Right ventricle myocardium superior (tissue), 1 donor: ENCODE measurements at regions not wholly inside any gene's neighbourhood (a gene's known extent, or its start where the extent isn't known, plus 50 kb on each side); places are given as distances from the start of the nearest gene placed in this dataset.

ENCODE experiments used
- ATAC-seq: fragments of 200-7000 bp; cut with Tn5 transposase; one replicate; pipeline ENCODE4 v1.9.1; 2020; ENCODE audit warnings: mild to moderate bottlenecking; ENCODE audit not compliant: poor library complexity
- DNase-seq: peaks from one replicate; pipeline ENCODE4 v3.0.0-alpha.2; 2020
- intact Hi-C: fragments of 100-400 bp; cut with DNase I; formaldehyde crosslinking; loops from one replicate; pipeline ENCODE4 v1.11.2; 2022
- donor health status: DM: no; HTN: yes; CAD: no; lungs with severe emphysema.

DNA sequence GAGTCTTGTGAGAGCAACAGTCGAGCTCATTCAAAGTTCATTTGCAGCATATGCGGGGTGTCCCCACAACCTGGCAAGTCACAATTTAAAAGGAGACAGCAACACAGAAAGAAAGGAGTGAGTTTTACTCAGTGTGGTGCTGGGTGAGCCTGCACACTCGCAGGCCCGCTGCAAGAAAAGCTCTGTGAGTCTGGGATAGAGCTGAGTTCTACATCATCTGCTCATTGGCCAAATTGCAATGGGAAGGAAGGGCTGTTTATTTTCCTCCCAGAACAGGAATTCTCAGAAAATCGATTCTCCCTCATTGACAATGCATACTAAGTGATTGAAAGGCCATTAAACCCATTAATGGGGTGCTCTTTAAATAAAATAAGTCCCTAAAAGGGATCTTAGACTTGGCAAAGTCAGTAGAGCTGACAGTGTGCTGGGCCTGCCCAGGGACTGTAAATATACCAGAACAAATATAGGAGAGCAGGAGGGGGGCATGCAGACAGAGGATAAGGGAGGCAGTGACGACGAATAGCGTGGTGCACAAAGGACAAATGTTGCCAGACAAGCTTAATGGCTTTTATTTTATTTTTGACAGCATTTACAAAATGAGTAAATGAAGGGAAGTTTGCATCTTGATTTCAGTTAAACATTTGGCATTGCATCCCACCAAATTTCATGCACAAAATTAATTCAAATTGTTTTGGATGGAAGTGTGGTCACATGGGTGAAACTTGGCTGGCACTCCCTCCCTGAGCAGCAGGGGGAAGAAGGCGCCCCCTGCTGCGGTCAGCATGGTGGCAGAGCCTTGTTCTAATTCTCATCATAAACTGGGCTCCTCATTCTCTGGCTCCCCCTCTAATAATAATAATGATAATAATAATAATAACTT is 215.7 kb downstream of the SNX10 start:
- intact Hi-C loops: no loop called here
- no peak for DNase-seq
- no peak for ATAC-seq

DNA sequence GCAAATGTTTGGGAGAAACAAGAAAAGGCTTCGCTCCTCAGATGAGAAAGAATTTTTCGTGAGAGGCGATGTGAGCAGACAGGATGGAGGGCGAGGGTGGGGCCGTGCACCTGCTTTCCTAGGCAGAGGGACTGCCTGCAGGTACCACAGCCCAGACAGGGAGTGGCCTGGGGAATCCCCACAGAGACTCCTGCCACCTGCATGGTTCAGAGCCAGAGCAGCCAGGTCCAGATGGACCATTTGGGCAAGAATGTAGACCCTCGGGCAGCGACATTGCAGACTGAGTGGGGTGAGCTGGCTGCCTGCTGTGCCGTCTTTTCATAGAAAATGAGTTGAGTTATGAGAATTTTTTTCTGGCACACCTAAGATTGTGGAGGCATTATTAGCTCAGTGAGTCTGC is 216.8 kb downstream of the SNX10 start:
- DNase-seq (no peak), ATAC-seq (no peak)
- intact Hi-C loops: no loop called here

DNA sequence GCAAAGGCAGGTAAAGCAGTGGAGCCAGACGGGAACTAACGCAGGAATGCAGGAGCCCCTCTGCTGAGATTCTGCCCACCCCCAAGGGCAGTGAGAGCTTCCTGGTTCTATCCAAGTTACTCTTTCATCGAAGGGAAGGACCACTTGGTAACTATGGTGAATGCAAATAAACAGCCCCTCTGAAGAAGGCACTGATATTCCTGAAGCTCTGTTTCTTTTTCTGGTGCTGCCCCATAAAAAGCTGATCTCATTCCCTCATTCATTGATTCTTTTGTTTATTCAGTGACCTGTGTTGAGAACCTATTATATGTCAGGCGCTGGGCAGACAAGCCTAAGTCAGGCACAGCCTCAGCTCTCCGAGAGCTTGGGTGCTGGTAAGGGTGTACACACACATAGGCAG is 217.3 kb downstream of the SNX10 start:
- DNase-seq (no peak), ATAC-seq (no peak)
- intact Hi-C loops: no loop called here

DNA sequence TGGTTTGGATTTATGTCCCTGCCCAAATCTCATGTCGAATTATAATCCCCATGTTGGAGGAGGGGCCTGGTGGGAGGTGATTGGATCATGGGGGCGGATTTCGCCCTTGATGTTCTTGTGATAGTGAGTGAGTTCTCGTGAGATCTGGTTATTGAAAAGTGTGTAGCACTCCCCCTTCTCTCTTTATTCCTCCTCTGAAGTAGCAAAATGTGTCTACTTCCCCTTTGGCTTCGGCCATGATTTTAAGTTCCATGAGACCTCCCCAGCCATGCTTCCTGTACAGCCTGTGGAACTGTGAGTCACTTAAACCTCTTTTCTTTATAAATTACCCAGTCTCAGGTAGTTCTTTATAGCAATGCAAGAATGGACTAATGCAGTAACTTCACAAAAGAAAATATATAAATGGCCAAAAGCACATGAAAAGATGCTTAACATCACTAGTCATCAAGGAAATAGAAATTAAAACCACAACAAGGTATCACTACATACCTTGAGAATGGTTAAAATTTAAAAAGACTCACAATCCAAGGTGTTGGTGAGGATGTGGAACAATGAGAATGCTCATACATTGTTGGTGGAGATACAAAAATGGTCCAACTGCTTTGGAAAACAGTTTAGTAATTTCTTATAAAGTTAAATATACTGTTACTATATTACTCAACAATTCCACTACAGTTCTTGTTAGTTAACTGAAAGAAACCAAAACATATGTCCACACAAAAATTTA is 218.7 kb downstream of the SNX10 start:
- intact Hi-C loops: no loop called here
- ATAC-seq (no peak), DNase-seq (no peak)

DNA sequence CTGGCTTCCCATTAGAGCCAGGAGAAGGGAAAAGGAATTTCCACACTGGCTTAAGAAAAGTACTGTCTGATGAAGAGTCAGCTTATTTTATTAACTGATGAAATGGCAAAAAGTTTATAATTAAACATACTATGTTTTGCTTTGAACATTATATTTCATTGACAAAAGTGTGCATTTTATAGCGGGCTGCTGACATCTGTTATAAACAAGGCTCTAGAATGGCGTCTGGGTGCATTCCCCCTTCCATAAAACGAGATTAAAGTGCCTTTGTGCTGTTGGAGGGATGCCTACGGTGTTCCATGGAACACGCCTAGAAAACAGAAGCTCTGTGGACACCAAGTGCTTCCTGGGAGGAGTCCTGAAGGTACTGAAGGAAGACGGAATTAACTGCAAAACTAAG is 220.2 kb downstream of the SNX10 start:
- ATAC-seq: no peak
- intact Hi-C loops: no loop called here
- no peak for DNase-seq

DNA sequence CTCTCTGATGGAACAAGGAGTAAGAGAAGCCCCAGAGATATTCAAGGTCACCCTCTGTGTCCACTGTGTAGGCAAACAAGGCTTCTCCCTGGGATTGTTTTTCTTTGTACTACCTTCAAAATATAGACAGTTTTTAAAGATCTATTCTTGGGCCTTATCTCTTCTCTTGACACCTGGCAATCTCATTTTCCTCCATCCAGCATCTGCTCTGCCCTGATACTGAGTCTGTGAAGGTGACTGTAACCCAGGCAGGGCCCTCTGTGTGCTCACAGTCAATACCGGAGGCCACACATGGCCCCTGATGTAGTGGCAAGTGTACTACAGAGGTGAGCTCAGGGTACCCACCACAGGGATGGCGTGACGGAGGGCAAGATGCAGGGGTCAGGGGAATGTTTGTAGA is 221.1 kb downstream of the SNX10 start:
- intact Hi-C loops: no loop called here
- DNase-seq (no peak), ATAC-seq (no peak)

DNA sequence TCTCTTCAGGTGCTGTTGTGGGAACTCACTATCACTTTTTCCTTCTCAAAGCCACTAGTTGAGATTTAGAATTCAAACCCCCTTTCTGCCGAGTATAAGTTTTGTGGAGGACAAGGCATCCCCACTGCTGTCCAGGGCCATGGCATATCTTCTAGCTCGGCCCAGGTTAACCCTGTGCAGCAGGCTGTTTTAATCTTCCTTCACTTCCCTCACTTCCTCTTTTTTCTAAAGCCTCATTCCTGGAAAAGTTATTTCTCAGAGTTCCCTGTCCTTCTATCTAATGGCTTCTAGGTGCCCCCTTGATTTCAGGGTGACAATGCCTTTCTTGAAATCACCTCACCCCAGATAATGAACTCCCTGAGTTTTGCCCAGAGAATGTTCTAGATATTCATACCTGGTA is 222.3 kb downstream of the SNX10 start:
- intact Hi-C loops: no loop called here
- ATAC-seq: no peak
- no peak for DNase-seq

DNA sequence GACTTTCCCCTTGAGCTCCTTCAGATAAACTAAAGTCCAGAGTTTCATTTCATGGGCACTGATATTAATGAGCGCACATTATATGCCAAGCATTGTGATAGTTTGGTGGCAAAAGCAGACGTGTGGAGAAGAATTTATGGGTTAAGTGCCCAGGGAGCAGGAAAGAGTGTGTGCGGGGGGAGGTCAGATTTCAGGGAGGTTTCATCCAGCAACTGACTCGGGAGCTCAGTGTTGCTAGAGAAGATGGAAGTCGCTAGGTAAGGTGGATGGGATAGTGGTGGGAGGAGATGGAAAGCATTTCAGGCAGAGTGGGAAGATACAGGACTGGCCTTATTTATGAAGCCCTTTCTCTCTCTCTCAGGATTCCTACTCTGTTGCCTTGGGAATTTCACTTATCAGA is 223.0 kb downstream of the SNX10 start:
- ATAC-seq (no peak), DNase-seq (no peak)
- intact Hi-C loops: no loop called here

DNA sequence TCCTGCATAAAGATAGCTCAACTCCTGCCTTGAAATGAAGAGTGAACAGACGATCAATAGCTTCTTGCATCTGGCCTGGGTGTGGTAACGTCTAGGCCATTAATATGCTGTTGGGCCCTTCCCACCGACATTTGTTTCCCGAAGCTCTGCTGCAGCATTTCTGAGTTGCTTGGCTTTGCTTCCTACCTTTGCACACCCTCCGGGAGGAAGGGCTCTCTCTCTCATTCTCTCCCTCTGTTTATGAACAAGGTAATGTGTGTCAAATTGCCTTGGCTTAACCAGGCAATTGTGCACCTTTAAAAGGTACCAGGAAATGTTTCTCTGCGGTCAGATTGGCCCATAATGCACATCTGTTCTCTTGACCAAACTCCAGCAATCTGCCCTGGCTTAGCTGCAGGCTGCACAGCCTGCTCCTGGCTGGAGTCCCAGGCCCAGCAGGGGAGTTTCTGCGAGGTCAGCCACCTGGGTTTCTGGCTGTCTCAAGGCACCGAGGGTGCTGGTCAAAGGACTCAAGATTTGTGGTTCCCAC is 223.7 kb downstream of the SNX10 start:
- ATAC-seq: no peak
- intact Hi-C loops: no loop called here
- no peak for DNase-seq

DNA sequence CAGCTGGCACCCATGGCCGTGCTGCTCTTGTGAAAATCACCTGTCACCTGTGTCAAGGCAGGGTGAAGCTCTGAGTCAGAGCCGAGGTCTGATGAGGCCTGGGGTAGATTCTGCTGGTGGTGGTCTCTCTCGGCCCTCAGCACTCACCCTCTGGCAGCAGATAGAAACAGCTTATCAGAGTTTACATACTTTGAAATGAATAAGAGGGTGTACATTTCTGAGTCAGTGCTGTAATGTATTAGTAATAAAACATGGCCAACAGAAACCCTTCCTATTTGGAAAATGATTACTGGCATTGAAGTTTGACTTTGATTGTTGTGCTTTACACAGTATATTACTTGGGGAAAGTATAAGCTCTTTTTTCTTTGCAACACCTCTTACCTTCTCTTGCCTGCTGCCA is 228.8 kb downstream of the SNX10 start:
- ATAC-seq (no peak), DNase-seq (no peak)
- intact Hi-C loops: no loop called here

DNA sequence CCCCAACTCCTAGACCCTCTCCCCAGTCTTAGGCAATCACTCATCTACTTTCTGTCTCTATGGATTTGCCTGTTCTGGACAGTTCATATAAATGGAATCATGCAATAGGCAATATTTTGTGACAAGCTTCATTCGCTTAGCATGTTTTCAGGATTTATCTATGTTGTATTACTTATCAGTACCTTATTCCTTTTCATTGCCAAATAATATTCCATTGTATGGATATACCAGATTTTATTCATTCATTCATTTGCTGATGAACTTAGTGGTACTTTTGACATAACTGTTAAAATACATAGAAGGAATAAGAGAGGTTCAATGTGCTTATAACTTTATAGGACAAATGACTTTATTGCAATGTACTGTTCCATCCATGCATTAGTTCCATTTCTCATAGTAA is 231.0 kb downstream of the SNX10 start:
- intact Hi-C loops: no loop called here
- no peak for ATAC-seq

DNA sequence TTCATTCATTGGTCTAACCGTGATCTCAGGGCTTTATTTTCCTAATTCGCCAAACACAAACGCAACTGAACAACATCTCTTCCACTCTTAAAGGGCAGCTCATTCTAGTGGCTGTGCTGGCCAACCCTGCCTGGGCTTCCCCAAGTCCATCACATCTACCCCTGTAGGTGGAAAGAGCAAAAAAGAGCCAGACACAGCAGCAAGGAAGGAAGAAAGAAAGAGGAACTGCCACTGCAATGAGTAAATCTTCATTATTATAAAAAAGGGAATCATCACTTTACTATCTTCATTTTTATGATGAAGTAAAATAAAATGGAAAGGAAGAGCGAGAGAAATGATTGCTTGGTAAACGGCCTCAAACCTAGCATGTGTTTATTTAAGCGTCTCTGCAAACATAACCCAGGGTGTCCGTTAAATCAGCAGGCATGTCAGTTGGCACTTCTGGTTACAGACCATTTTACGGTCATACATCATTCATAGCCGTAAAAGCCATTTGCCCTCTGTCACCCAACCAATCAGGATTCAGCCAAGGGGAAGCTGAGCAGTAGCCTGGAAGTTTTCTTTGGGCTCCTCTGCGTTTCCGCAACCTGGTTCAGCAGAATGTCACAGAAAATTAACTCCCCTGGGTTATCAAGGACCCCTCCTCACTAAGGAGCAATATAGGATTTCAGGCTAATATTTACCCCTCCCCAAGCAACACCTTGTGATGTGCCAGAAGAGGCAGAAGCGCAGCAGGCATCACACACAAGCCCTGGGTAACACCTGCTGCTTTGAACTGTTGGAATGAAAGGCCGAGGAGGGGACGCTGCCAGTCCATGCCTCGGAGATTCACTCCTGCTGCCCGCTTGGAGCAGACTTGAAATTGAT is 234.0 kb downstream of the SNX10 start:
- no peak for ATAC-seq
- intact Hi-C loops: no loop called here
- DNase-seq: no peak

More for the DNA sequence above, 231.0 kb downstream of the SNX10 start:
- DNase-seq: no peak

DNA sequence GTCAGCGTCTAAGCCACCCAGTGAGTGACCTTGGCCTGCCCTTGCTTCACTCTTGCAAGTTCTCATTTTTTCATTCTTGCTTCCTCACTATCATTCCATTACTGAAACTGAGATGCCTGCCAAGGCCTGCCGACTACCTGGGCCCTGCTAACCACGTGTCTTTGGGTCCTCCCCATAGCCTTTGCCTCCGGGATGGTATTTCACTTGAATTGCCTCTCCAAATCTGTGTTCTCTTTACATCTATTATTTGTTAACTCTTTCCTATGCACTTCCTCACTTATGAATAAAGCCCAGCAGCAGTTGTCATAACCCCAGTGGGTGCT is 234.6 kb downstream of the SNX10 start:
- intact Hi-C loops: no loop called here
- ATAC-seq (no peak), DNase-seq (no peak)

DNA sequence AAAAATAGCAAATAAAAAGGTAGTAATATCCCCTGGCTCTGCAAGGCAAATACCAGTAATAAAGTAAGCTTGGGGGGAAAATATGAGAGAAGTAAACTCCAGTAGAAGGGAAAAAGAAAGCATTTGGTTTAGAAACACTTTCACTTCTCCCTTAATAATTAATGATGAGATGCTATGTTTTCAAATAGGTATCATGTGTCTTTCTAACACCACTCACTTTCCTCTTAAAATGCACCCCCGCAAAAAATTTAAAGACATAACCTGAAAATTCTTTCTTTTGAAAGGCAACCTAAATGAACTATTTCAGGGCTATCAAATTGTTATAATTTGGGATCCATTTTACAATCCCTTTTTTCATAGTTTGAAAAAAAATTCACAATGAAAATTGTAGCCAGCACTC is 240.3 kb downstream of the SNX10 start:
- ATAC-seq: no peak

DNA sequence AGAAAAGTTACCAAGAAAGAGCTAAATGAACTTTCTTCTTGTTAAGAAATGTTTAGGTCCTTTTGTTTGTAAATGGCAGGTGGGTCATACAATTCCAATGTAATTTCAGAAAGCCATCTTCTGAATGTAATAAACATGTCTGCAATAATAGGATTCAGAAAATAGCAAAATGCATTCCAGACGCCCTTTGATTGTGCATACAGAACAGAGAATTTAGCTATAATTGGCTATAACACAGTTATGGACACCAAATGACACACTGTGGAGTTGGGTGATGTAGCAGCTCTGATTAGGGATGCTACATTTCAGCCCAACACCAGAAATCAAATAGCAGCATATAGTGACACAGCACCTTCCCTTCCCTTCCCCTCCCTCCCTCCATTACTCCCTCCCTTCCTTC is 240.8 kb downstream of the SNX10 start:
- intact Hi-C loops: no loop called here
- ATAC-seq: no peak

More for the DNA sequence above, 240.3 kb downstream of the SNX10 start:
- DNase-seq: no peak
- intact Hi-C loops: no loop called here

DNA sequence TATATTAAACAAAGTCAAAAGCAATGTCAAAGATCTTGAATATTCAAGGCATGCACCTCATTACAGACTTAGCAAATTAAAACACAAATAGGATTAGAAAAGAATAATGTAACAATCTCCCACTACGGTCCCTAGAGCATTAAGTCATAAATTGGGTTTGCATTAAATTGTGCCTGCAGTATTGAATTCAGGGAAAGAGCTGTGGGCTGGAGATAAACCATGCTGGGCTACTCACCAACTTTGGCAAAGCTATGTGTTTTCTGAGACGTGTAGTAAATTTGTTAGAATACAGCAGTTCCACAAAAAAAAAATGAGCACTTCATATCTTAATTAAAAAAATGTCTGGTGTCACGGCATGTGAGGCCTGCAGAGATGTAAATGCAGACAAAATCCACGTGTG is 241.6 kb downstream of the SNX10 start:
- DNase-seq (no peak), ATAC-seq (no peak)
- intact Hi-C loops: no loop called here

More for the DNA sequence above, 240.8 kb downstream of the SNX10 start:
- DNase-seq: no peak

DNA sequence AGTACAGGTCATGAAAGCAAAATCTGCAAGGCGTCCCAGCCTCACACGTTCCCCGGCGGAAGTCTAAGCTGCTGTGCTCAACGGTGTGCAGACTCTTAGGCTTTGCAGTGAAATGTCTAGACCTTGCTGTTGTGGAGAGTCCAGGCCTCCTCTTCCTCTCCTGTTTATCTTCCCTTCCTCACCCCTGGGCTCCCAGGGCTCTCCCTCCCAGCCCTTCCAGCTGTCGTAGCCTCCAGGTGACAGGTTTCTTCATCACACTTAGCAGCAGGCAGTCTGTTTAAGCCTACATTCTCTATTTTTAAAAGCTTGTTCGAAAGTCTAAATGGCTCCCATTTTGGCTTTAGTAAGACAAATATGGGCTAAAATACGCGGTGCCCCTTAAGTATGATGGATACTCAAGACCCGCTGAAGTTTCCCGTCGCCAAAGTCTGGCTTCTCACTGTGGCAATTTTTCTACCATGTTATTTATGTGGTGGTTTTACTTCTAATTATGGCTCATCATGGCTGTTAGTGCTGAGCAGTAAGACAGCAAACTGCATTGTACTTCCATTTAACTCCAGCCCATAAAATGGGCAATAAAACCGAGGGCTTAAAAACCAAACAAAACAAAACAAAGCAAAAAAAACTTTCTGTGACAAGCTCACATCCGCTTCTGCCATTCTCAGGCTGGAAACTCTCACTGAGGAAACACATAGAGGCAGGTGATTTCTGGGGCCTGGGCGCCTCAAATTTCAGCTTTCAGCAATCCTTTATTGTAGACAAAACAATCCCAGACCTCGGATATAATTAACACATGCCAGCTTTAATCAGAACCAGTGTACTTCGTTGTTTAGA is 243.2 kb downstream of the SNX10 start:
- DNase-seq: no peak
- no peak for ATAC-seq
- intact Hi-C loops: no loop called here

DNA sequence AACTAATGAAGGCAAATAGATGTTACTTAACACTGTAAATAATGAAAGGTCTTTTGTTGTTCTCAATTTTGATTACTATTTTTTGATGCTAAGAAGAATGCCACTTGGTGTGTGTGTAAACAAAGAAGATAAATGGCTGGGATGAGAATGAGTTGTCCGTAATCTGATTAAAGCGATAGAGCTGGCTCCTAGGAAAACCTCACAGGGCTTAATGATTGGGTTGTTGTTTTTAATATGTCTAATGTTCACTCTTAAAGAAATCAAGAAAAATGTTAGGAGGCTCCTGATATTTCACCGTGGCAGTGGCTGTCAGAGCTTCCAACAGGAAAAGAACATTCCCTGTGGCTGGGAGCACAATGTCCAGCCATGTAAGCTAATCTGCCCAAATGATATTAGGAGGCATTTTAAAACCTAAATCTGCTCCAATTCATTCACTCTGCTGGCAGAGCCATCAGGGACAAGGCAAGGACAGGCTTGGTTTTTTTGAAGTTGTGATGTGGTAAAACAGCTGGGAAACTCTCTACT is 243.9 kb downstream of the SNX10 start:
- DNase-seq (no peak), ATAC-seq (no peak)
- intact Hi-C loops: no loop called here
